ENCODE measurements at regions not wholly inside any gene's neighbourhood (a gene's known extent, or its start where the extent isn't known, plus 50 kb on each side); places are given as distances from the start of the nearest gene placed in this dataset.

DNA sequence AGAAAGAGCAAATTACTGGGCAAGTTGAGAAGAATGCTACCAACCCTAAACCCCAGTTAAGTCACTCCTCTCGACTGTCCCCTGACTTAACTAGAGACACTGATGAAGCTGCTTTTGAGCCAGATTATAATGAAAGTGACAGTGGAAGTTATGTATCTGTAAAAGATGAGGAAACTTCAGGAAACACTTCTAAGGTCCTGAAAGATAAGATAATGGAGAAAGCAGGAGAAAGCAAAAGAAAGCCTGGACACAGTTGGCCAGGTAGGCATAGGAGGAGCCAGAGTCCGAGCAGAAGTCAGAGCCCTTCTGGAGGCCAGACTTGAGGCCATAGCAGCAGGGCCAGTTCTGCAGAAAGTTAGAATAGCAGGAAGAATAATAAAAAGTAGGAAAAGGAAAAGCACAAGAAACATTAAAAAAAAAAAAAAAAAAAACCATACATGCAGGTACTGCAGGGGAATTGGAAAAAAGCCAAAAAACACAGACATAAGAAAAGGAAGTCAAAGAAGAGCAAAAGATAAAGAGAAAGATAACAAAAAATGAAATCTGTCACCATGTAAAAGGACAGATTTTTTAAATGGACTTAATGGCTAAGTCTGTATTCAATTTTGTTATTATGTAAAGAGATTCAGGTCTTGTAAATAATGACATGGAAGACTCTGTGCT lies 101.0 kb upstream of the KCNMA1 start:
- no peak for TF ChIP-seq TAF1 (IDR thresholded peaks at IDR 0.05; ENCODE audit: borderline replicate concordance, insufficient read depth, low read length)
- TF ChIP-seq, protein P1, sequence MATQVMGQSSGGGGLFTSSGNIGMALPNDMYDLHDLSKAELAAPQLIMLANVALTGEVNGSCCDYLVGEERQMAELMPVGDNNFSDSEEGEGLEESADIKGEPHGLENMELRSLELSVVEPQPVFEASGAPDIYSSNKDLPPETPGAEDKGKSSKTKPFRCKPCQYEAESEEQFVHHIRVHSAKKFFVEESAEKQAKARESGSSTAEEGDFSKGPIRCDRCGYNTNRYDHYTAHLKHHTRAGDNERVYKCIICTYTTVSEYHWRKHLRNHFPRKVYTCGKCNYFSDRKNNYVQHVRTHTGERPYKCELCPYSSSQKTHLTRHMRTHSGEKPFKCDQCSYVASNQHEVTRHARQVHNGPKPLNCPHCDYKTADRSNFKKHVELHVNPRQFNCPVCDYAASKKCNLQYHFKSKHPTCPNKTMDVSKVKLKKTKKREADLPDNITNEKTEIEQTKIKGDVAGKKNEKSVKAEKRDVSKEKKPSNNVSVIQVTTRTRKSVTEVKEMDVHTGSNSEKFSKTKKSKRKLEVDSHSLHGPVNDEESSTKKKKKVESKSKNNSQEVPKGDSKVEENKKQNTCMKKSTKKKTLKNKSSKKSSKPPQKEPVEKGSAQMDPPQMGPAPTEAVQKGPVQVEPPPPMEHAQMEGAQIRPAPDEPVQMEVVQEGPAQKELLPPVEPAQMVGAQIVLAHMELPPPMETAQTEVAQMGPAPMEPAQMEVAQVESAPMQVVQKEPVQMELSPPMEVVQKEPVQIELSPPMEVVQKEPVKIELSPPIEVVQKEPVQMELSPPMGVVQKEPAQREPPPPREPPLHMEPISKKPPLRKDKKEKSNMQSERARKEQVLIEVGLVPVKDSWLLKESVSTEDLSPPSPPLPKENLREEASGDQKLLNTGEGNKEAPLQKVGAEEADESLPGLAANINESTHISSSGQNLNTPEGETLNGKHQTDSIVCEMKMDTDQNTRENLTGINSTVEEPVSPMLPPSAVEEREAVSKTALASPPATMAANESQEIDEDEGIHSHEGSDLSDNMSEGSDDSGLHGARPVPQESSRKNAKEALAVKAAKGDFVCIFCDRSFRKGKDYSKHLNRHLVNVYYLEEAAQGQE (IDR thresholded peaks at IDR 0.05; ENCODE audit: insufficient read depth in 1 of 2, low read depth in 2 of 2, low read length in 2 of 2), result no peak
